Loucy (cell line): ENCODE measurements at regions not wholly inside any gene's neighbourhood (a gene's known extent, or its start where the extent isn't known, plus 50 kb on each side); places are given as distances from the start of the nearest gene placed in this dataset.

ENCODE experiments used
- CTCF ChIP-seq: fragments of 200-600 bp; sonication (generic); conservative IDR thresholded peaks from 2 replicates; pipeline ENCODE4 v1.5.1; 2014; ENCODE audit warnings: mild to moderate bottlenecking, antibody characterized with exemption, low read length
- EZH2phosphoT487 ChIP-seq: fragments of 200-600 bp; IDR thresholded peaks from 2 replicates; pipeline ENCODE4 v1.6.1; 2018; ENCODE audit warnings: antibody characterized with exemption, mild to moderate bottlenecking, moderate library complexity, borderline replicate concordance

- TF ChIP-seq CTCF (no peak), EZH2phosphoT487 (no peak)
Observed at GRCh38 chr2:117085256-117085655, 729.2 kb upstream of the DDX18 start.
